C4-2B (cell line): ENCODE measurements at regions not wholly inside any gene's neighbourhood (a gene's known extent, or its start where the extent isn't known, plus 50 kb on each side); places are given as distances from the start of the nearest gene placed in this dataset.

Source experiments
- ZFX ChIP-seq: fragments of 450-650 bp; IDR thresholded peaks from 2 replicates; pipeline ENCODE4 v1.6.1; 2017
- TF ChIP-seq, protein P1 (sequence below): fragments of 450-650 bp; conservative IDR thresholded peaks from 2 replicates; pipeline ENCODE4 v1.5.1; 2017; ENCODE audit warnings: mild to moderate bottlenecking

DNA sequence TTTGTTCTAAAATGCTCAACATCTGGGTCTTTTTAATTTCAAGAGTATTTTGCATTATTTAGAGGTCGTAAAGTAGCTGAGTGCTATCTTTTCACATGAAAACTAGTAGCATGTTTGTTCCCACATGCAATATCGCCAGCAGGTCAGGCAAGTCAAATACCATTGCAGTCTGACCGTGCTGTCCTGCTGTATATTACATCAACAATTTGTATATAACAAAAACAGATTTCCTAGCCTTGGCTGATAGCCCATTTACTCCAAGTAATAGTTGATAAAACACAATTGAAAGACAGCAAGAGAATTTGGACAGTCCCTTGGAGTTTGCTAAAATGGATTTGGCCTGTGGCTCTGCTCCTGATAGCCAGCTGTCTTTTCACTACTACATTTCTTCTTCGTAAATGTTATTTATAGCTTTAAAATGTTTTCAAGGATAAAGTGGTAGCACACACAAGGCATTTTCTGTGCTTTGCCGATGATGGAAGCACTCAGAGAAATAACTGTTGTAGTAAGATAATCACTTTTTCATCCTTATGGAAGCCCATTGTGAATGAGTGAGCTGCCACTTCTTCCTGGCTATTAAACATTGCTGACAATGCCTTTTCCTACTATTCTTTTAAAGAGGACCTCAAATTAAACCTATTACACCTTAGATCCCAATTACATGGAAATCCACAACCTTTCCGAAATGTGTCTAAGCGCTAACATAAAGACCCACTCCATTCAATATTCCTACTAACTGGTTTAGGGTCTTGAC lies 992.1 kb downstream of the MAT2B start:
- TF ChIP-seq, protein P1, sequence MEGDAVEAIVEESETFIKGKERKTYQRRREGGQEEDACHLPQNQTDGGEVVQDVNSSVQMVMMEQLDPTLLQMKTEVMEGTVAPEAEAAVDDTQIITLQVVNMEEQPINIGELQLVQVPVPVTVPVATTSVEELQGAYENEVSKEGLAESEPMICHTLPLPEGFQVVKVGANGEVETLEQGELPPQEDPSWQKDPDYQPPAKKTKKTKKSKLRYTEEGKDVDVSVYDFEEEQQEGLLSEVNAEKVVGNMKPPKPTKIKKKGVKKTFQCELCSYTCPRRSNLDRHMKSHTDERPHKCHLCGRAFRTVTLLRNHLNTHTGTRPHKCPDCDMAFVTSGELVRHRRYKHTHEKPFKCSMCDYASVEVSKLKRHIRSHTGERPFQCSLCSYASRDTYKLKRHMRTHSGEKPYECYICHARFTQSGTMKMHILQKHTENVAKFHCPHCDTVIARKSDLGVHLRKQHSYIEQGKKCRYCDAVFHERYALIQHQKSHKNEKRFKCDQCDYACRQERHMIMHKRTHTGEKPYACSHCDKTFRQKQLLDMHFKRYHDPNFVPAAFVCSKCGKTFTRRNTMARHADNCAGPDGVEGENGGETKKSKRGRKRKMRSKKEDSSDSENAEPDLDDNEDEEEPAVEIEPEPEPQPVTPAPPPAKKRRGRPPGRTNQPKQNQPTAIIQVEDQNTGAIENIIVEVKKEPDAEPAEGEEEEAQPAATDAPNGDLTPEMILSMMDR, result no peak
- no peak for TF ChIP-seq ZFX
